Naive B cell (primary cell): ENCODE measurements at regions not wholly inside any gene's neighbourhood (a gene's known extent, or its start where the extent isn't known, plus 50 kb on each side); places are given as distances from the start of the nearest gene placed in this dataset.

Source experiments
- ATAC-seq, 2 donors: fragments of 150-1000 bp; cut with Tn5 transposase; 2 replicates each; pipeline ENCODE4 v1.10.0; 2021; ENCODE audit warnings: low read depth in 2 of 2, mild to moderate bottlenecking in 2 of 2, moderate library complexity in 2 of 2
- DNase-seq: peaks from one replicate; pipeline ENCODE4 v3.0.0; 2022
- H3K27ac Mint-ChIP-seq, 6 donors: one replicate each; pipeline ENCODE4 v1.8.0; 2020 to 2022; ENCODE audit warnings: mild to moderate bottlenecking in 6 of 6, mixed read lengths in 6 of 6, moderate library complexity in 5 of 6, inconsistent platforms in 2 of 6
- H3K27me3 Mint-ChIP-seq, 3 donors: one replicate each; pipeline ENCODE4 v1.8.0; 2021 to 2022; ENCODE audit warnings: mixed read lengths in 3 of 3, mild to moderate bottlenecking in 1 of 3
- H3K36me3 Mint-ChIP-seq, 2 donors: one replicate each; pipeline ENCODE4 v1.8.0; 2020 to 2022; ENCODE audit warnings: mixed read lengths in 2 of 2, inconsistent platforms in 1 of 2, mild to moderate bottlenecking in 1 of 2
- H3K4me1 Mint-ChIP-seq, 3 donors: one replicate each; pipeline ENCODE4 v1.8.0; 2020 to 2022; ENCODE audit warnings: mixed read lengths in 3 of 3, inconsistent platforms in 1 of 3, mild to moderate bottlenecking in 1 of 3, moderate library complexity in 1 of 3
- H3K4me3 Mint-ChIP-seq, 8 donors: one replicate each; pipeline ENCODE4 v1.8.0; 2020 to 2022; ENCODE audit warnings: mild to moderate bottlenecking in 8 of 8, mixed read lengths in 8 of 8, moderate library complexity in 8 of 8, inconsistent platforms in 2 of 8
- H3K9me3 Mint-ChIP-seq, 7 donors: one replicate each; pipeline ENCODE4 v1.8.0; 2020 to 2022; ENCODE audit warnings: mixed read lengths in 7 of 7, mild to moderate bottlenecking in 5 of 7, inconsistent platforms in 2 of 7, moderate library complexity in 1 of 7

GRCh38 chr7:41910940-41911600 is 208.2 kb upstream of the INHBA start:
- ATAC-seq = no peak
- Mint-ChIP-seq H3K27me3 (no peaks in the 10 kb centered on the region), H3K4me3 (no peak overlapping the region), H3K27ac (peak overlapping the region in 1 of 6 donors; percentile 53), H3K4me1 (peaks cover 9 to 16% (median 11%) of the 10 kb centered on the region in 3 donors), H3K36me3 (peaks cover 0 to under 1% of the 10 kb centered on the region in 2 donors), H3K9me3 (peaks cover 0 to 1% (median 0%) of the 10 kb centered on the region in 7 donors)
- DNase-seq = no peak

- Mint-ChIP-seq H3K4me1 (peaks cover 9 to 10% (median 9%) of the 10 kb centered on the region in 3 donors), H3K9me3 (peaks cover 0 to 11% (median 2%) of the 10 kb centered on the region in 7 donors), H3K4me3 (peak overlapping the region in 1 of 8 donors; percentile 19), H3K27me3 (no peaks in the 10 kb centered on the region), H3K27ac (no peak overlapping the region), H3K36me3 (peaks cover 5 to 7% of the 10 kb centered on the region in 2 donors)
- ATAC-seq = peak; percentile 35 to 49
- no peak for DNase-seq
Measured at GRCh38 chr7:41907444-41907843, 204.6 kb upstream of the INHBA start.

DNA sequence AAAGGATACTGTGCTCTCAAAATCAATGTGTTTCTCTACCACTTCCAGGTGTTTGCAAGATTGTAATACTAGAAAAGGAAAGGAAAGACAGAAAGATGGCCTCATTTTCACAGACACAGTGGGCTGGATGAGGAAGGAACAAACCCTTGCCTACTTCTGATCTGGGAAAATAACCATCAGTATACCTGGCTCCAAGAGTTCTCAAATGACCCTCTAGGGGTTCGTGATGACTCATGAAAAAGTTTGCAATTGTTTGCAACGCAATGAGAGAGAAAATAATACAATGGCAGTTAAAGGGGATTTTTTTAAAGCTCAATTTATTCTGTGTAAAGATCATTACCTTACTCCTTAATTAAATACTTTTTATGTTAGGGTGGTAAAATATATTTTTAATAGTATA is 197.6 kb upstream of the INHBA start:
- Mint-ChIP-seq H3K36me3 (peaks cover under 1 to 5% of the 10 kb centered on the region in 2 donors), H3K9me3 (peaks cover 0 to 7% (median 2%) of the 10 kb centered on the region in 7 donors), H3K4me3 (no peak overlapping the region), H3K4me1 (peaks cover 0 to 6% (median 0%) of the 10 kb centered on the region in 3 donors), H3K27me3 (peaks cover 0 to 5% (median 0%) of the 10 kb centered on the region in 3 donors), H3K27ac (peak overlapping the region in 1 of 6 donors; percentile 60)
- DNase-seq (no peak), ATAC-seq (no peak)

GRCh38 chr7:41899823-41900433 is 197.0 kb upstream of the INHBA start:
- H3K36me3 Mint-ChIP-seq = peaks cover 0 to 4% of the 10 kb centered on the region in 2 donors
- peak overlapping the region in 1 of 6 donors; percentile 60 for H3K27ac Mint-ChIP-seq
- DNase-seq (no peak), ATAC-seq (no peak)
- peaks cover 0 to 5% (median 2%) of the 10 kb centered on the region in 7 donors for H3K9me3 Mint-ChIP-seq
- peaks cover 0 to 5% (median 0%) of the 10 kb centered on the region in 3 donors for H3K27me3 Mint-ChIP-seq
- H3K4me3 Mint-ChIP-seq = no peak overlapping the region
- H3K4me1 Mint-ChIP-seq = peaks cover 0 to 6% (median 0%) of the 10 kb centered on the region in 3 donors

DNA sequence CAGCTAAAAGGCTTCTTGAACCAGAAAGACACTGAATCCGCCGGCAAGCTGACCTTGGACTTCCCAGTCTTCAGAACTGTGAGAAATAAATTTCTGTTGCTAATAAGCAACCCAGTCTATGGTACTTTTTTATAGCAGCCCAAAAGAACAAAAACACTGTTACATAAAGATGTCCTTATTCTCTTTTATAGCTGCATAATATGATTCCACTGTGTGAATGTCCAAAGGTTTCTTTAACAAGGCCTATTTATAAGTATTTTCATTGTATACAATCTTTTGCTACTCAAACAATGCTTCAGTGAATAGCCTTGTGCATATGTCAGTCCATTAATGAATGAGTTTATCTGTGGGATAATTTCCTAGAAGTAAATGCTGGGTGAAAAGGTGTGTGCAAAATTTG is 190.8 kb upstream of the INHBA start:
- ATAC-seq (no peak), DNase-seq (no peak)
- Mint-ChIP-seq H3K36me3 (no peaks in the 10 kb centered on the region), H3K4me3 (no peak overlapping the region), H3K4me1 (peaks cover 27 to 36% (median 28%) of the 10 kb centered on the region in 3 donors), H3K27me3 (peaks cover 0 to 5% (median 0%) of the 10 kb centered on the region in 3 donors), H3K9me3 (peaks cover 0 to 2% (median 0%) of the 10 kb centered on the region in 7 donors), H3K27ac (no peak overlapping the region)

DNA sequence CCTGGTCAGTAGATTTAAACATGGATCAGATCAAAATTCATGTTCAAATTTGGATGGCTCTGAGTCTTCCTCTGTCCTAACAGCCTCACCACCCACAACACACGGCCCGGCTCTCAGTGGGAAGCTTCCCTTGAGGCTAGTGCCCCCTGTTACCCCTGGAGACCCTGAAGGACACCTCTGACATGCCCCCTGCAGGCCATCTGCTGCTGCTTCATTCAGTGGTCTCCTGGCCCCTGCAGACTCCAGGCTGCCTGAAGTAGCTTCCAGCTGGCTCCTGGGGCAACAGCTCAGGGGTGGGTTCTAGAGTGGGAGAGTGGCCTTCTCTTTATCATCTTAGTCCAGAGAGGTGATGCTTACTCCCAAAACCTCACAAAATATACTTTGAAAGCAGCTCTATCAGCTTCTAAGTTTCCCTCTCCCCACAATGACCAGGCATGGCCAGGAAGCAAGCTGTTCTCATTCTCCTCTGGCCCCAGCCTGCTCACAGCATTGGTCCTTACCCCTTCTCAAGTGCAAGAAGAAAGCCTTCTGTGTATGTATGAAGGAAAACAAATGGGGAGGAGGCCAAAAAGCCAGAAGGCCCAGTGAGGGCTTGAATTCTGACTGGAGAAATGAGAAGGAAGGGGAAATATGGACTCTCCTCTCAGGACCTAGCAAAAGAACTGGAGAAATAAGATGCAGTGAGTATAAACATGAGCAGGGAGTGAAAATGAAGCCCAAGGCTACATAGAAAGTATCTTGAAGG is 189.6 kb upstream of the INHBA start:
- Mint-ChIP-seq H3K9me3 (no peaks in the 10 kb centered on the region), H3K36me3 (no peaks in the 10 kb centered on the region), H3K4me1 (peaks cover 38 to 47% (median 39%) of the 10 kb centered on the region in 3 donors), H3K27me3 (peaks cover 0 to 5% (median 0%) of the 10 kb centered on the region in 3 donors), H3K27ac (peak overlapping the region in 3 of 6 donors; percentile 11 to 35 (median 31)), H3K4me3 (no peak overlapping the region)
- no peak for ATAC-seq
- DNase-seq = no peak

GRCh38 chr7:41891950-41892349 is 189.1 kb upstream of the INHBA start:
- no peak for DNase-seq
- H3K4me3 Mint-ChIP-seq = no peak overlapping the region
- peaks cover 43 to 47% (median 44%) of the 10 kb centered on the region in 3 donors for H3K4me1 Mint-ChIP-seq
- H3K9me3 Mint-ChIP-seq = no peaks in the 10 kb centered on the region
- no peak for ATAC-seq
- H3K27me3 Mint-ChIP-seq = no peaks in the 10 kb centered on the region
- no peaks in the 10 kb centered on the region for H3K36me3 Mint-ChIP-seq
- peak overlapping the region in 2 of 6 donors; percentile 16 to 88 for H3K27ac Mint-ChIP-seq

DNA sequence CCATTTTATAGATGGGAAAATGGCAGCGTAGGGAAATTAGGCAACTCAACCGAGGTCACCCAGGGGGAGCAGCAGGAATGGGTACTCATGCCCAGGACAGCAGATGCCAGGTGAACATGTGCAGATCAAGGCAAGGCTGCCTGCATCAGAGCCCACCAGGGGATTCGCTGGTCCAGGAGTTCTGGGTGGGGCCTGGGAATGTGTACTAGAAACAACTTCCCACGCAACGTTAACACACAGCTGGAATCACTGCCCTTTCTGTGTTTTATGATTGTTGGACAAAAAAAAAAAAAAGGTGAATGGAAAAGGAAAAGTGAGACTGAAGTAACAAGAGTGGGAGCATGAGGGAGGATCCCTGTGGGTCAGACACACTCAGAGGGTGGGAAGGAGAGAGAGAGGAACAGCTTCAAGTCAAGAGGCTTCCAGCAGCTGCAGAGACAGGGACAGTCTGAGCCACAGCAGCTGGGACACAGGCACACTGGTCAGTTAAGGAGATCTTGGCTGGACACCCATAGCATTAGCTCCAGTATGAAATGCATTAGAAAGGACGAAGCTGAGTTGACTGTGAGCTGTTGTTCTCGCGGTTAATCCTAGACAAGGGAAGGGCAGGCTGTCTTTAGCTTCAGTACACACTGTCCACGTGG is 187.9 kb upstream of the INHBA start:
- no peak for ATAC-seq
- Mint-ChIP-seq H3K4me1 (peaks cover 55 to 59% (median 55%) of the 10 kb centered on the region in 3 donors), H3K27ac (peak overlapping the region; percentile 8 to 58 (median 36)), H3K27me3 (no peaks in the 10 kb centered on the region), H3K36me3 (no peaks in the 10 kb centered on the region), H3K4me3 (peak overlapping the region in 2 of 8 donors; percentile 7 to 10), H3K9me3 (no peaks in the 10 kb centered on the region)
- no peak for DNase-seq

DNA sequence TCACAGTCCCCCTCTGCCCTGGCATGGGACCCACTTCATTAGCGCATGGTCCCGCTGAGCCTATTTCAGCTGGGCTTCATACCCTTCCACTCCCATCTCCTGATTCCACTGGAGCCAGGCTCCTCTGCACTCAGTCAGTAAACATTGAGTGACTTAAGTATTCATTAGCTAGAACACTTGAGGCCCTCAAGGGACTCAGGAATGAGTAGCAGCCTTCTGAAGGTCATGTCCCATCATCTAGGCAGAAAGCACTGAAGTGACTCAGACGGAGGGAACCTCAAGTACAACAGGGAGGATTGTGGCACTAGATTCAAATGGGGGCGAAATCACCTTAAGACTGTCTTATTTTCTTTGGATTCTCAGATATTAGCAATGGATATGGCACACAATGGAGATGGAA is 186.6 kb upstream of the INHBA start:
- ATAC-seq (no peak), DNase-seq (no peak)
- H3K27ac Mint-ChIP-seq = peak overlapping the region; percentile 81 to 96 (median 91)
- H3K9me3 Mint-ChIP-seq = no peaks in the 10 kb centered on the region
- no peaks in the 10 kb centered on the region for H3K27me3 Mint-ChIP-seq
- H3K4me3 Mint-ChIP-seq = peak overlapping the region in 7 of 8 donors; percentile 67 to 90 (median 81)
- H3K36me3 Mint-ChIP-seq = no peaks in the 10 kb centered on the region
- peaks cover 68 to 72% (median 68%) of the 10 kb centered on the region in 3 donors for H3K4me1 Mint-ChIP-seq

DNA sequence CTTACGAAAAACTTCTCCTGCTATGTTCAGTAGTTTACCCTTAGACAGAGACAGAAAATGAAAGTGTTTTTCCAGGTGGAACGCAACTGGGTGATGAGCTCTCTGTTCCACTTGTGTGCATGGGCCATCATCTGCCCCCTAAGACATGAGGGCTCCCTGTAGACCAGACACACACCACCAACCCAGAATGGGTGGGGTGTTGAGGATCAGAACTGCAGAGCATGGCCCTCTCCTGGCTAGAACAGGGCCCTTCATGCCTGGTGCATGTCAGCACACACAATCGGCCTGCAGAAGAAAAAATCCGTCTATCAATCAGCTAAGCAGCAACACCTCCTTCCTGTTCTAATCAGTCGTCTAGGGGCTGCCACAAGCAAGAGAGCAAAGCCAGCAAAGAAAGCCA is 186.2 kb upstream of the INHBA start:
- Mint-ChIP-seq H3K36me3 (no peaks in the 10 kb centered on the region), H3K4me1 (peaks cover 68 to 73% (median 70%) of the 10 kb centered on the region in 3 donors), H3K9me3 (no peaks in the 10 kb centered on the region), H3K27ac (peak overlapping the region; percentile 40 to 96 (median 89)), H3K4me3 (peak overlapping the region; percentile 67 to 90 (median 80)), H3K27me3 (no peaks in the 10 kb centered on the region)
- ATAC-seq = peak; percentile 90 to 93
- peak; percentile 53 for DNase-seq

- no peaks in the 10 kb centered on the region for H3K27me3 Mint-ChIP-seq
- no peak for ATAC-seq
- peaks cover 76 to 86% (median 84%) of the 10 kb centered on the region in 3 donors for H3K4me1 Mint-ChIP-seq
- no peaks in the 10 kb centered on the region for H3K9me3 Mint-ChIP-seq
- no peaks in the 10 kb centered on the region for H3K36me3 Mint-ChIP-seq
- peak overlapping the region in 6 of 8 donors; percentile 6 to 80 (median 50) for H3K4me3 Mint-ChIP-seq
- H3K27ac Mint-ChIP-seq = peak overlapping the region in 5 of 6 donors; percentile 4 to 89 (median 68)
- no peak for DNase-seq
Measured at GRCh38 chr7:41887416-41887815, 184.5 kb upstream of the INHBA start.

GRCh38 chr7:41886901-41887311 is 184.0 kb upstream of the INHBA start:
- peaks cover 0 to 1% (median 0%) of the 10 kb centered on the region in 7 donors for H3K9me3 Mint-ChIP-seq
- DNase-seq (no peak), ATAC-seq (no peak)
- H3K36me3 Mint-ChIP-seq = no peaks in the 10 kb centered on the region
- no peaks in the 10 kb centered on the region for H3K27me3 Mint-ChIP-seq
- peak overlapping the region in 2 of 8 donors; percentile 39 to 44 for H3K4me3 Mint-ChIP-seq
- peak overlapping the region in 4 of 6 donors; percentile 11 to 84 (median 44) for H3K27ac Mint-ChIP-seq
- H3K4me1 Mint-ChIP-seq = peaks cover 81 to 91% (median 87%) of the 10 kb centered on the region in 3 donors
